A549 (cell line): ENCODE measurements at regions not wholly inside any gene's neighbourhood (a gene's known extent, or its start where the extent isn't known, plus 50 kb on each side); places are given as distances from the start of the nearest gene placed in this dataset.

Experiments
- ATAC-seq, 2 experiments: fragments of 200-7000 bp in 1 of 2; fragments of >200 bp in 1 of 2; cut with Nextera tagmentation in 1 of 2; cut with Tn5 transposase in 1 of 2; 3 replicates each; pipeline versions ENCODE4 v1.8.0 to v1.9.1; 2018 to 2020; ENCODE audit warnings: mild to moderate bottlenecking in 1 of 2, moderate library complexity in 1 of 2
- CTCF ChIA-PET: fragments of 300-600 bp; sonication (Branson Sonifier 250); formaldehyde crosslinking; extraction: SDS; loops from one replicate; lab custom pipeline; 2021; ENCODE audit warnings: antibody characterized with exemption, inconsistent platforms; lab: Yijun Ruan, JAX
- POLR2A ChIA-PET: fragments of 350-600 bp; formaldehyde crosslinking; extraction: SDS; loops from one replicate; lab custom pipeline; 2021; ENCODE audit warnings: antibody characterized with exemption, inconsistent platforms; lab: Yijun Ruan, JAX
- DNase-seq, 2 experiments: peaks; one replicate each; pipeline versions ENCODE4 v3.0.0 to v3.0.0-alpha.2; 2011 to 2016; ENCODE audit warnings: low read depth in 1 of 2, low spot score in 1 of 2
- FAIRE-seq: peaks from 2 replicates; lab custom pipeline; 2011; peaks lifted over from hg19 to GRCh38; lab: Jason Lieb, UNC
- H3K27ac ChIP-seq, 2 experiments: fragments of >200 bp; sonication (Bioruptor Twin); formaldehyde crosslinking; 3 replicates each; pipeline ENCODE4 v1.5.1; 2016 to 2017
- H3K4me1 ChIP-seq: fragments of >200 bp; sonication (Bioruptor Twin); formaldehyde crosslinking; 3 replicates; pipeline ENCODE4 v1.6.1; 2016
- H3K4me2 ChIP-seq: fragments of >200 bp; sonication (Bioruptor Twin); formaldehyde crosslinking; 3 replicates; pipeline ENCODE4 v1.6.1; 2016
- H3K4me3 ChIP-seq: fragments of >200 bp; sonication (Bioruptor Twin); formaldehyde crosslinking; 3 replicates; pipeline ENCODE4 v1.5.1; 2016
- H3K9me3 ChIP-seq: fragments of >200 bp; sonication (Bioruptor Twin); formaldehyde crosslinking; 3 replicates; pipeline ENCODE4 v1.6.1; 2016
- CBX2 ChIP-seq: fragments of 200-600 bp; sonication (generic); IDR thresholded peaks from 2 replicates; pipeline ENCODE4 v1.6.1; 2016; ENCODE audit warnings: low read depth, mild to moderate bottlenecking, borderline replicate concordance
- CTCF ChIP-seq: fragments of >200 bp; sonication (Bioruptor Twin); formaldehyde crosslinking; IDR thresholded peaks from 3 replicates; pipeline ENCODE4 v1.5.1; 2016
- EHMT2 ChIP-seq: fragments of 200-600 bp; sonication (generic); IDR thresholded peaks from 2 replicates; pipeline ENCODE4 v1.6.1; 2016; ENCODE audit warnings: antibody characterized with exemption, low read depth, mild to moderate bottlenecking, moderate library complexity
- FOXS1 ChIP-seq: fragments of 250-450 bp; sonication (Bioruptor Pico); IDR thresholded peaks from 2 replicates; pipeline ENCODE4 v1.5.0; 2020; ENCODE audit warnings: mild to moderate bottlenecking, moderate library complexity
- HDAC2 ChIP-seq: fragments of 200-600 bp; sonication (generic); IDR thresholded peaks from 2 replicates; pipeline ENCODE4 v1.6.1; 2016
- HEYL ChIP-seq: fragments of 250-450 bp; sonication (Bioruptor Pico); IDR thresholded peaks from 2 replicates; pipeline ENCODE4 v1.8.0; 2021; ENCODE audit warnings: mild to moderate bottlenecking, moderate library complexity
- HMGXB4 ChIP-seq: fragments of 250-450 bp; sonication (Bioruptor Pico); IDR thresholded peaks from 2 replicates; pipeline ENCODE4 v1.5.0; 2021; ENCODE audit warnings: mild to moderate bottlenecking, moderate library complexity, borderline replicate concordance
- HOXB5 ChIP-seq: fragments of 250-450 bp; sonication (Bioruptor Pico); IDR thresholded peaks from 2 replicates; pipeline ENCODE4 v1.5.0; 2020; ENCODE audit warnings: mild to moderate bottlenecking, moderate library complexity
- JUN ChIP-seq, 2 experiments: fragments of >200 bp; sonication (Bioruptor Twin); formaldehyde crosslinking; IDR thresholded peaks; 2 replicates in 1 of 2; 3 replicates in 1 of 2; pipeline ENCODE4 v1.6.1; 2016 to 2017
- KDM5A ChIP-seq: fragments of 200-600 bp; sonication (generic); IDR thresholded peaks from 2 replicates; pipeline ENCODE4 v1.6.1; 2016; ENCODE audit warnings: antibody characterized with exemption, mild to moderate bottlenecking
- MAFK ChIP-seq: fragments of 450-650 bp; IDR thresholded peaks from 2 replicates; pipeline ENCODE4 v1.6.1; 2014; ENCODE audit not compliant: partially characterized antibody
- RAD21 ChIP-seq, 2 experiments: fragments of >200 bp in 1 of 2; sonication (Bioruptor Twin) in 1 of 2; formaldehyde crosslinking in 1 of 2; IDR thresholded peaks in 1 of 2; conservative IDR thresholded peaks in 1 of 2; 2 replicates in 1 of 2; 3 replicates in 1 of 2; pipeline ENCODE4 v1.6.1; 2012 to 2018; ENCODE audit warnings: inconsistent platforms in 1 of 2
- TFCP2L1 ChIP-seq: fragments of 250-450 bp; sonication (Bioruptor Pico); IDR thresholded peaks from 2 replicates; pipeline ENCODE4 v1.5.0; 2021; ENCODE audit warnings: mild to moderate bottlenecking
- USF2 ChIP-seq: fragments of 450-650 bp; IDR thresholded peaks from 2 replicates; pipeline ENCODE4 v1.6.1; 2014; ENCODE audit warnings: antibody characterized with exemption
- ZC3H11A ChIP-seq: fragments of 450-650 bp; IDR thresholded peaks from 2 replicates; pipeline ENCODE4 v1.6.1; 2014; ENCODE audit warnings: antibody characterized with exemption, mild to moderate bottlenecking
- ZSCAN20 ChIP-seq: fragments of 250-450 bp; sonication (Bioruptor Pico); IDR thresholded peaks from 2 replicates; pipeline ENCODE4 v1.8.0; 2022; ENCODE audit warnings: mild to moderate bottlenecking, moderate library complexity
- WGBS: methylation state at CpG from one replicate; pipeline ENCODE4 v1.1.6; 2017; ENCODE audit errors: missing lambda C conversion rate; 5-methylcytosine and 5-hydroxymethylcytosine counted together

DNA sequence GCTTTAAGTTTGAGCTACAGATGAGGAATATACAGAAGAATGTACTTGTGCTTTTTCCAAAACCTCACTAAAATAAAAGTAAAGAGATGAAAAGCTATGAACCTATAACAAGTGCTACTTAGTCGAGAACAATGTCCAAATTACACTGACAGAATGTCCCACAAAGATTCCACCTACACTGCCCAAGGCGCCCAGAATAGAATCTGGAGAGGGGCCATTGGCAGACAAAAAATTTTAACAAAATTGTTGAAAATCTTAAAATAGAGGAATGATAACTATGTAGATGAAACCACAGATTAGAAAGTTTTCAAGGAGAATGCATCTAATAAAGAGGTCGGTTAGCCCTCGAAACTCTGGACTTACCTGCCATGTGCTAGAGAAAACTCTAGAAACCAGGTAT, 235.3 kb downstream of the CETN3 start:
- WGBS: 19% methylated on average over 4 of the region's 4 CpGs
- no peaks in the 10 kb centered on the region for H3K4me1 ChIP-seq
- ChIA-PET POLR2A (no interaction called here), CTCF (no interaction called here)
- H3K9me3 ChIP-seq: no peaks in the 10 kb centered on the region
- H3K4me2 ChIP-seq: no peak overlapping the region
- H3K4me3 ChIP-seq: no peak overlapping the region
- FAIRE-seq (no peak), DNase-seq (no peak), ATAC-seq (no peak)
- H3K27ac ChIP-seq: no peak overlapping the region
- TF ChIP-seq HDAC2 (no peak), HMGXB4 (CRISPR knock-in tag) (no peak), RAD21 (conservative IDR thresholded peaks at IDR 0.05 in 1 of 2, IDR thresholded peaks at IDR 0.05 in 1 of 2) (no peak), MAFK (no peak), KDM5A (no peak), JUN (IDR thresholded peaks at IDR 0.05) (no peak), HOXB5 (CRISPR knock-in tag) (no peak), ZC3H11A (no peak), FOXS1 (no peak)

DNA sequence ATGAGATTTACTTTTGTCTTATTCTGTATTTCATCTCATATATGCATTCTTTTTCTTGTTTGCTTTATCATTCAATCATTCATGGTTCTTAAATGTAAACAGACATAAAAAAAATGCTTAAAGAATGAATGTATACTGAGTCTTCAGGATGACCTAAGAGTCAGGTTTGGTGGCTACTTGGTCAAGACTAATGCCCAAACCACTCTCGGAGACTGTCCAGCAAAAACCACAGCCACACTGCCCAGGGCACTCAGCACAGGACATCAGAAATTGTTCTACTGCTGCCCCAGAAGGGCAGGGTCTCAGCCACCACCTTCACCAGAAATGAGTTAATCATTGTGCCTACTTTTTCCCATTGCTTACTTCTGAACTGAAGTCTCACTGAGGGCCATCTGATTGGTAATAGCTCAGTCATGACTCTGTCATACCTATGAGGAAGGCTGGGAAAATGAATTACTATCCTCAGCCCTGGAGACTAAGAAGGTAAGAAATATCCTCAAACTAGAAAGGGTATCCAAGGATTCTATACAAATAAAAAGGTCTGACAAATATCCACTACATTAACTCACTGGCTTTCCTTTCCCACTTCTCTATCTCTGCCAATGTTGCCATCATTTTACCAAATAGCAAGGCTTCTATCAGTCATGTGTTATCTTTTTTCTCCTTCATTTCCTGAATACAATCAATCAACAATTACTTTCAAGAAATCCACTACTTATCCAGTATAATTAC, 236.1 kb downstream of the CETN3 start:
- no peak overlapping the region for H3K4me3 ChIP-seq
- ATAC-seq (no peak), DNase-seq (no peak), FAIRE-seq (no peak)
- 0% methylated on average over 1 of the region's 1 CpG for WGBS
- CTCF ChIA-PET: no interaction called here
- no peaks in the 10 kb centered on the region for H3K9me3 ChIP-seq
- no peak overlapping the region for H3K27ac ChIP-seq
- H3K4me2 ChIP-seq: no peak overlapping the region
- no peak for TF ChIP-seq USF2
- no peak for TF ChIP-seq ZSCAN20
- no peak for TF ChIP-seq HEYL
- TF ChIP-seq CBX2: no peak
- TF ChIP-seq TFCP2L1 (CRISPR knock-in tag): no peak
- no peak for TF ChIP-seq FOXS1
- POLR2A ChIA-PET: no interaction called here
- no peaks in the 10 kb centered on the region for H3K4me1 ChIP-seq

DNA sequence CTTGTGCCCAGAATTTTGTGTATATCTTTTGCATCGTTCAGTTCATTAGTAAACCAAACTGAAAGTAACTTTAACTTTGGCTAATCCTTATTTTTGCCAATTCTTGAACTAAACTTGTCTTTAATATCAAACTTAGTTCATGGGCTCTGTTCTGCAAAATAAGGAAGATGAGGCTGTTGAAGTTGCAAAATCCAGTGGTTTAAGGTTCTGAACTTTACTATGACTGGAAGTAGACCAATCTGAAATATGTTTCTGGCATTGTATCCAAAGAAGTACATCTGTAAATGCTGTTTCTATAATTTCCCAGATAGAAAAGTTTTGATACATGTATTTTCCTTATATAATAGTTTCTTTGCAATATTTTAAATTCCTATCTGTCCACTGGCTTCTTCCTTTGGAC, 238.1 kb downstream of the CETN3 start:
- FAIRE-seq (no peak), ATAC-seq (no peak), DNase-seq (no peak)
- POLR2A ChIA-PET: no interaction called here
- Histone ChIP-seq H3K4me3 (no peak overlapping the region), H3K4me1 (no peaks in the 10 kb centered on the region), H3K4me2 (no peak overlapping the region)
- CTCF ChIA-PET: no interaction called here
- 0% methylated on average over 1 of the region's 1 CpG for WGBS
- TF ChIP-seq KDM5A (no peak), CTCF (no peak), EHMT2 (no peak), MAFK (no peak)
- TF ChIP-seq, all 56 proteins: peak for 0
- Histone ChIP-seq H3K9me3 (no peaks in the 10 kb centered on the region), H3K27ac (no peak overlapping the region)
